ENCODE measurements at regions not wholly inside any gene's neighbourhood (a gene's known extent, or its start where the extent isn't known, plus 50 kb on each side); places are given as distances from the start of the nearest gene placed in this dataset.

- no peak overlapping the region for H3K27ac ChIP-seq
- TF ChIP-seq CTCF (IDR thresholded peaks at IDR 0.05) (no peak), ZFX (IDR thresholded peaks at IDR 0.05; ENCODE audit: borderline replicate concordance) (no peak)
Observed at GRCh38 chr4:170748975-170749374, 659.2 kb upstream of the AADAT start.

- no peak overlapping the region for H3K27ac ChIP-seq
- no peak for TF ChIP-seq CTCF (IDR thresholded peaks at IDR 0.05)
- no peak for TF ChIP-seq ZFX (IDR thresholded peaks at IDR 0.05; ENCODE audit: borderline replicate concordance)
Observed at GRCh38 chr4:170743633-170744032, 653.9 kb upstream of the AADAT start.

- TF ChIP-seq CTCF (IDR thresholded peaks at IDR 0.05) = no peak
- TF ChIP-seq ZFX (IDR thresholded peaks at IDR 0.05; ENCODE audit: borderline replicate concordance) = no peak
- no peak overlapping the region for H3K27ac ChIP-seq
Observed at GRCh38 chr4:170741856-170742255, 652.1 kb upstream of the AADAT start.

GRCh38 chr4:170736710-170737109, 647.0 kb upstream of the AADAT start:
- H3K27ac ChIP-seq = no peak overlapping the region
- TF ChIP-seq CTCF (IDR thresholded peaks at IDR 0.05) = no peak
- TF ChIP-seq ZFX (IDR thresholded peaks at IDR 0.05; ENCODE audit: borderline replicate concordance) = no peak

GRCh38 chr4:170729897-170730296, 640.1 kb upstream of the AADAT start:
- no peak overlapping the region for H3K27ac ChIP-seq
- TF ChIP-seq ZFX (IDR thresholded peaks at IDR 0.05; ENCODE audit: borderline replicate concordance) (no peak), CTCF (IDR thresholded peaks at IDR 0.05) (no peak)

- no peak overlapping the region for H3K27ac ChIP-seq
- TF ChIP-seq ZFX (IDR thresholded peaks at IDR 0.05; ENCODE audit: borderline replicate concordance) (no peak), CTCF (IDR thresholded peaks at IDR 0.05) (no peak)
Observed at GRCh38 chr4:170729236-170729635, 639.5 kb upstream of the AADAT start.

- H3K27ac ChIP-seq = no peak overlapping the region
- TF ChIP-seq CTCF (IDR thresholded peaks at IDR 0.05) (no peak), ZFX (IDR thresholded peaks at IDR 0.05; ENCODE audit: borderline replicate concordance) (no peak)
Observed at GRCh38 chr4:170724191-170724590, 634.4 kb upstream of the AADAT start.
